Lung microvascular endothelial cell (primary cell): ENCODE measurements at regions not wholly inside any gene's neighbourhood (a gene's known extent, or its start where the extent isn't known, plus 50 kb on each side); places are given as distances from the start of the nearest gene placed in this dataset.
"Not testable (repeated sequence)": the region's sequence is repeated elsewhere in the genome, so short reads cannot be mapped to it uniquely, and the experiment has no call there.

Source experiments
- DNase-seq, 2 donors: peaks; one replicate each; pipeline versions ENCODE4 v3.0.0 to v3.0.0-alpha.2; 2010; ENCODE audit warnings: low read depth in 2 of 2

- DNase-seq: no peak
Observed at GRCh38 chr10:3321123-3321522, 148.5 kb upstream of the PITRM1 start.

- DNase-seq: no peak
Observed at GRCh38 chr10:3319811-3320226, 147.2 kb upstream of the PITRM1 start.

- DNase-seq: not testable (repeated sequence)
Observed at GRCh38 chr10:3318480-3318807, 145.9 kb upstream of the PITRM1 start.

GRCh38 chr10:3317553-3318479 lies 145.2 kb upstream of the PITRM1 start:
- DNase-seq: not testable (repeated sequence)

- peak in 1 of 2 donors; percentile 14 for DNase-seq
Observed at GRCh38 chr10:3314445-3315085, 142.0 kb upstream of the PITRM1 start.

- peak; percentile 37 to 62 for DNase-seq
Observed at GRCh38 chr10:3313784-3314444, 141.3 kb upstream of the PITRM1 start.

GRCh38 chr10:3312403-3312940 lies 139.9 kb upstream of the PITRM1 start:
- DNase-seq: no peak

GRCh38 chr10:3310016-3310784 lies 137.6 kb upstream of the PITRM1 start:
- DNase-seq: no peak

- DNase-seq: no peak
Observed at GRCh38 chr10:3306050-3306449, 133.5 kb upstream of the PITRM1 start.

- DNase-seq: peak in 1 of 2 donors; percentile 13
Observed at GRCh38 chr10:3295582-3296151, 123.1 kb upstream of the PITRM1 start.

- DNase-seq: no peak
Observed at GRCh38 chr10:3294919-3295581, 122.5 kb upstream of the PITRM1 start.

- DNase-seq: no peak
Observed at GRCh38 chr10:3293581-3294431, 121.2 kb upstream of the PITRM1 start.

GRCh38 chr10:3292636-3293035 lies 120.1 kb upstream of the PITRM1 start:
- peak; percentile 35 to 49 for DNase-seq

GRCh38 chr10:3290550-3290949 lies 118.0 kb upstream of the PITRM1 start:
- no peak for DNase-seq

GRCh38 chr10:3287572-3288445 lies 115.2 kb upstream of the PITRM1 start:
- DNase-seq: no peak

- no peak for DNase-seq
Observed at GRCh38 chr10:3282674-3283017, 110.1 kb upstream of the PITRM1 start.

- peak in 1 of 2 donors; percentile 28 for DNase-seq
Observed at GRCh38 chr10:3281941-3282673, 109.5 kb upstream of the PITRM1 start.

GRCh38 chr10:3278771-3279170 lies 106.2 kb upstream of the PITRM1 start:
- peak; percentile 43 to 51 for DNase-seq
